MM.1S (cell line): ENCODE measurements at regions not wholly inside any gene's neighbourhood (a gene's known extent, or its start where the extent isn't known, plus 50 kb on each side); places are given as distances from the start of the nearest gene placed in this dataset.

Experiments used
- DNase-seq: peaks from one replicate; pipeline ENCODE4 v3.0.0-alpha.2; 2015
- H2AFZ ChIP-seq: fragments of 300-600 bp; sonication (generic); 2 replicates; pipeline ENCODE4 v1.6.0; 2016; ENCODE audit warnings: antibody characterized with exemption, low read length
- H3F3A ChIP-seq: fragments of 300-600 bp; sonication (generic); 2 replicates; pipeline ENCODE4 v1.6.1; 2016; ENCODE audit warnings: mild to moderate bottlenecking, antibody characterized with exemption, low read length, moderate library complexity, mixed read lengths; ENCODE audit not compliant: insufficient read depth
- H3K27ac ChIP-seq: fragments of 300-600 bp; sonication (generic); 2 replicates; pipeline ENCODE4 v1.5.1; 2016; ENCODE audit warnings: mild to moderate bottlenecking, low read length
- H3K27me3 ChIP-seq: fragments of 300-600 bp; sonication (generic); replicated peaks from 2 replicates; pipeline ENCODE4 v1.6.0; 2016; ENCODE audit warnings: low read length; ENCODE audit not compliant: insufficient read depth
- H3K36me3 ChIP-seq: fragments of 300-600 bp; sonication (generic); replicated peaks from 2 replicates; pipeline ENCODE4 v1.6.1; 2016; ENCODE audit warnings: mild to moderate bottlenecking, low read length, mixed read lengths; ENCODE audit not compliant: insufficient read depth
- H3K4me1 ChIP-seq: fragments of 300-600 bp; sonication (generic); 2 replicates; pipeline ENCODE4 v1.6.1; 2016; ENCODE audit warnings: low read length, mixed read lengths
- H3K4me2 ChIP-seq: fragments of 300-600 bp; sonication (generic); 2 replicates; pipeline ENCODE4 v1.6.0; 2016; ENCODE audit warnings: low read depth, low read length
- H3K4me3 ChIP-seq: fragments of 300-600 bp; sonication (generic); 2 replicates; pipeline ENCODE4 v1.5.1; 2016; ENCODE audit warnings: low read length, mixed read lengths
- H3K79me2 ChIP-seq: fragments of 300-600 bp; sonication (generic); 2 replicates; pipeline ENCODE4 v1.6.1; 2016; ENCODE audit warnings: mixed run types, low read length, mixed read lengths
- H3K9ac ChIP-seq: fragments of 300-600 bp; sonication (generic); 2 replicates; pipeline ENCODE4 v1.6.1; 2016; ENCODE audit warnings: low read length, mixed read lengths
- H3K9me2 ChIP-seq: fragments of 300-600 bp; sonication (generic); replicated peaks from 2 replicates; pipeline ENCODE4 v1.6.1; 2016; ENCODE audit warnings: mild to moderate bottlenecking, low read length, mixed read lengths; ENCODE audit not compliant: insufficient read depth
- H3K9me3 ChIP-seq: fragments of 300-600 bp; sonication (generic); replicated peaks from 2 replicates; pipeline ENCODE4 v1.6.1; 2016; ENCODE audit warnings: mild to moderate bottlenecking, low read length, mixed read lengths; ENCODE audit not compliant: insufficient read depth
- H4K20me1 ChIP-seq: fragments of 300-600 bp; sonication (generic); 2 replicates; pipeline ENCODE4 v1.6.1; 2016; ENCODE audit warnings: mild to moderate bottlenecking, low read length, moderate library complexity, mixed read lengths; ENCODE audit not compliant: insufficient read depth
- CTCF ChIP-seq: fragments of 300-600 bp; sonication (generic); IDR thresholded peaks from 2 replicates; pipeline ENCODE4 v1.5.1; 2016; ENCODE audit warnings: antibody characterized with exemption, low read length, mixed read lengths
- EZH2 ChIP-seq: fragments of 300-600 bp; sonication (generic); optimal IDR thresholded peaks from 2 replicates; pipeline ENCODE3; 2017; ENCODE audit warnings: low read depth, mild to moderate bottlenecking, antibody characterized with exemption, low read length, mixed read lengths
- EZH2phosphoT487 ChIP-seq: fragments of 300-600 bp; sonication (generic); IDR thresholded peaks from 2 replicates; pipeline ENCODE4 v1.6.1; 2018; ENCODE audit warnings: antibody characterized with exemption, low read length

GRCh38 chr2:117486081-117486480, 328.4 kb upstream of the DDX18 start:
- no peak overlapping the region for H2AFZ ChIP-seq
- H3K9ac ChIP-seq: no peak overlapping the region
- H3K4me3 ChIP-seq: no peak overlapping the region
- no peak overlapping the region for H3K4me2 ChIP-seq
- H3K4me1 ChIP-seq: no peaks in the 10 kb centered on the region
- no peaks in the 10 kb centered on the region for H3K9me2 ChIP-seq
- H3F3A ChIP-seq: no peaks in the 10 kb centered on the region
- no peaks in the 10 kb centered on the region for H3K36me3 ChIP-seq
- DNase-seq: no peak
- H4K20me1 ChIP-seq: no peaks in the 10 kb centered on the region
- no peak overlapping the region for H3K27ac ChIP-seq
- no peaks in the 10 kb centered on the region for H3K9me3 ChIP-seq
- TF ChIP-seq CTCF (no peak), EZH2phosphoT487 (no peak), EZH2 (no peak)
- H3K79me2 ChIP-seq: no peaks in the 10 kb centered on the region
- H3K27me3 ChIP-seq: no peaks in the 10 kb centered on the region

GRCh38 chr2:117492209-117492851, 322.2 kb upstream of the DDX18 start:
- H3K4me1 ChIP-seq: no peaks in the 10 kb centered on the region
- H3F3A ChIP-seq: no peaks in the 10 kb centered on the region
- no peaks in the 10 kb centered on the region for H3K79me2 ChIP-seq
- no peak for DNase-seq
- no peaks in the 10 kb centered on the region for H3K9me2 ChIP-seq
- H3K27ac ChIP-seq: no peak overlapping the region
- no peak overlapping the region for H2AFZ ChIP-seq
- no peak overlapping the region for H3K4me2 ChIP-seq
- no peaks in the 10 kb centered on the region for H3K27me3 ChIP-seq
- no peak overlapping the region for H3K9ac ChIP-seq
- no peak overlapping the region for H3K4me3 ChIP-seq
- TF ChIP-seq EZH2 (no peak), EZH2phosphoT487 (no peak), CTCF (no peak)
- H3K36me3 ChIP-seq: no peaks in the 10 kb centered on the region
- H3K9me3 ChIP-seq: no peaks in the 10 kb centered on the region
- no peaks in the 10 kb centered on the region for H4K20me1 ChIP-seq

GRCh38 chr2:117500721-117501120, 313.8 kb upstream of the DDX18 start:
- no peak for DNase-seq
- H4K20me1 ChIP-seq: no peaks in the 10 kb centered on the region

More at GRCh38 chr2:117500721-117501120, 313.8 kb upstream of the DDX18 start:
- H3F3A ChIP-seq: no peaks in the 10 kb centered on the region
- H3K36me3 ChIP-seq: no peaks in the 10 kb centered on the region
- no peak overlapping the region for H3K9ac ChIP-seq
- H3K9me2 ChIP-seq: no peaks in the 10 kb centered on the region
- TF ChIP-seq CTCF (no peak), EZH2phosphoT487 (no peak), EZH2 (no peak)
- H3K4me1 ChIP-seq: no peaks in the 10 kb centered on the region
- H2AFZ ChIP-seq: no peak overlapping the region
- no peaks in the 10 kb centered on the region; the same call in 1 of the 2 replicates for H3K9me3 ChIP-seq
- H3K4me3 ChIP-seq: no peak overlapping the region
- no peaks in the 10 kb centered on the region for H3K79me2 ChIP-seq
- H3K27me3 ChIP-seq: no peaks in the 10 kb centered on the region
- no peak overlapping the region for H3K27ac ChIP-seq
- no peak overlapping the region for H3K4me2 ChIP-seq
